Amygdala (tissue), 56 donors: ENCODE measurements at regions not wholly inside any gene's neighbourhood (a gene's known extent, or its start where the extent isn't known, plus 50 kb on each side); places are given as distances from the start of the nearest gene placed in this dataset.
"Not testable (repeated sequence)": the region's sequence is repeated elsewhere in the genome, so short reads cannot be mapped to it uniquely, and the experiment has no call there.

Experiments used
- DNase-seq, 56 donors: peaks; one replicate each; lab custom pipeline; 2025; lab: John Stamatoyannopoulos, UW

GRCh38 chrX:104513162-104513561 lies 52.8 kb upstream of the IL1RAPL2 start:
- DNase-seq, result no peak

- no peak for DNase-seq
Measured at GRCh38 chrX:104510801-104511200, 55.2 kb upstream of the IL1RAPL2 start.

- DNase-seq, result no peak
Measured at GRCh38 chrX:104502460-104502859, 63.5 kb upstream of the IL1RAPL2 start.

GRCh38 chrX:104488811-104489210 lies 77.2 kb upstream of the IL1RAPL2 start:
- no peak for DNase-seq

- no peak for DNase-seq
Measured at GRCh38 chrX:104486691-104487090, 79.3 kb upstream of the IL1RAPL2 start.

GRCh38 chrX:104482757-104483156 lies 83.2 kb upstream of the IL1RAPL2 start:
- DNase-seq, result no peak

GRCh38 chrX:104469771-104470170 lies 96.2 kb upstream of the IL1RAPL2 start:
- DNase-seq, result no peak

GRCh38 chrX:104459796-104460195 lies 106.2 kb upstream of the IL1RAPL2 start:
- DNase-seq, result no peak

- DNase-seq, result not testable (repeated sequence)
Measured at GRCh38 chrX:104457130-104457529, 108.9 kb upstream of the IL1RAPL2 start.

- no peak for DNase-seq
Measured at GRCh38 chrX:104450316-104450715, 115.7 kb upstream of the IL1RAPL2 start.

GRCh38 chrX:104445591-104445990 lies 120.4 kb upstream of the IL1RAPL2 start:
- DNase-seq, result no peak

GRCh38 chrX:104435249-104435648 lies 130.8 kb upstream of the IL1RAPL2 start:
- DNase-seq, result no peak

GRCh38 chrX:104432321-104432720 lies 133.7 kb upstream of the IL1RAPL2 start:
- DNase-seq, result no peak

GRCh38 chrX:104430742-104431119 lies 135.3 kb upstream of the IL1RAPL2 start:
- no peak for DNase-seq

GRCh38 chrX:104430072-104430741 lies 135.8 kb upstream of the IL1RAPL2 start:
- DNase-seq, result no peak

GRCh38 chrX:104428231-104428630 lies 137.8 kb upstream of the IL1RAPL2 start:
- DNase-seq, result no peak

- DNase-seq, result no peak
Measured at GRCh38 chrX:104427693-104428092, 138.3 kb upstream of the IL1RAPL2 start.

- DNase-seq, result no peak
Measured at GRCh38 chrX:104427073-104427472, 138.9 kb upstream of the IL1RAPL2 start.

- no peak for DNase-seq
Measured at GRCh38 chrX:104420907-104421306, 145.1 kb upstream of the IL1RAPL2 start.

GRCh38 chrX:104419926-104420325 lies 146.1 kb upstream of the IL1RAPL2 start:
- DNase-seq, result no peak

GRCh38 chrX:104419211-104419610 lies 146.8 kb upstream of the IL1RAPL2 start:
- DNase-seq, result no peak

GRCh38 chrX:104411800-104412199 lies 154.2 kb upstream of the IL1RAPL2 start:
- no peak for DNase-seq

- DNase-seq, result no peak
Measured at GRCh38 chrX:104400387-104400786, 145.7 kb upstream of the ESX1 start.
